ENCODE measurements at regions not wholly inside any gene's neighbourhood (a gene's known extent, or its start where the extent isn't known, plus 50 kb on each side); places are given as distances from the start of the nearest gene placed in this dataset.

GRCh38 chr5:162703914-162704313 is 636.3 kb downstream of the GABRG2 start:
- TF ChIP-seq CTCF (IDR thresholded peaks at IDR 0.05) (no peak), POLR2A (IDR thresholded peaks at IDR 0.05; ENCODE audit: low read depth) (no peak), EP300 (IDR thresholded peaks at IDR 0.05) (no peak), POLR2AphosphoS5 (IDR thresholded peaks at IDR 0.05) (no peak)
